ENCODE measurements at regions not wholly inside any gene's neighbourhood (a gene's known extent, or its start where the extent isn't known, plus 50 kb on each side); places are given as distances from the start of the nearest gene placed in this dataset.
A peak's percentile ranks its signal among the peaks of the same experiment; 100 is the strongest.
"Not testable (repeated sequence)": the region's sequence is repeated elsewhere in the genome, so short reads cannot be mapped to it uniquely, and the experiment has no call there.

- peak in 1 of 2 donors; percentile 33 for DNase-seq (ENCODE audit: low read depth in 2 of 2)
These were observed 670.1 kb downstream of the TMEM121 start for GRCh38 chr14:106196459-106196858.

- DNase-seq (ENCODE audit: low read depth in 2 of 2), result not testable (repeated sequence)
These were observed 670.9 kb downstream of the TMEM121 start for GRCh38 chr14:106197264-106197663.

GRCh38 chr14:106199097-106199496 is 672.7 kb downstream of the TMEM121 start:
- no peak for DNase-seq (ENCODE audit: low read depth in 2 of 2)

GRCh38 chr14:106200541-106201315 is 674.3 kb downstream of the TMEM121 start:
- DNase-seq (ENCODE audit: low read depth in 2 of 2), result no peak

- no peak for DNase-seq (ENCODE audit: low read depth in 2 of 2)
These were observed 675.0 kb downstream of the TMEM121 start for GRCh38 chr14:106201376-106201775.

- no peak for DNase-seq (ENCODE audit: low read depth in 2 of 2)
These were observed 677.1 kb downstream of the TMEM121 start for GRCh38 chr14:106203438-106203837.

GRCh38 chr14:106204063-106204462 is 677.7 kb downstream of the TMEM121 start:
- no peak for DNase-seq (ENCODE audit: low read depth in 2 of 2)

GRCh38 chr14:106207316-106207715 is 680.9 kb downstream of the TMEM121 start:
- no peak for DNase-seq (ENCODE audit: low read depth in 2 of 2)

GRCh38 chr14:106208794-106209193 is 682.4 kb downstream of the TMEM121 start:
- DNase-seq (ENCODE audit: low read depth in 2 of 2), result no peak

GRCh38 chr14:106209755-106210154 is 683.4 kb downstream of the TMEM121 start:
- no peak for DNase-seq (ENCODE audit: low read depth in 2 of 2)

- no peak for DNase-seq (ENCODE audit: low read depth in 2 of 2)
These were observed 684.3 kb downstream of the TMEM121 start for GRCh38 chr14:106210650-106211049.

- DNase-seq (ENCODE audit: low read depth in 2 of 2), result no peak
These were observed 685.0 kb downstream of the TMEM121 start for GRCh38 chr14:106211334-106211900.

- no peak for DNase-seq (ENCODE audit: low read depth in 2 of 2)
These were observed 688.8 kb downstream of the TMEM121 start for GRCh38 chr14:106215229-106215628.

GRCh38 chr14:106216679-106217078 is 690.3 kb downstream of the TMEM121 start:
- no peak for DNase-seq (ENCODE audit: low read depth in 2 of 2)

GRCh38 chr14:106218174-106218573 is 691.8 kb downstream of the TMEM121 start:
- DNase-seq (ENCODE audit: low read depth in 2 of 2), result no peak

- DNase-seq (ENCODE audit: low read depth in 2 of 2), result no peak
These were observed 695.9 kb downstream of the TMEM121 start for GRCh38 chr14:106222311-106222710.

GRCh38 chr14:106222731-106223130 is 696.3 kb downstream of the TMEM121 start:
- DNase-seq (ENCODE audit: low read depth in 2 of 2), result no peak

- DNase-seq (ENCODE audit: low read depth in 2 of 2), result no peak
These were observed 701.4 kb downstream of the TMEM121 start for GRCh38 chr14:106227793-106228192.

GRCh38 chr14:106228541-106229158 is 702.3 kb downstream of the TMEM121 start:
- peak in 1 of 2 donors; percentile 12 for DNase-seq (ENCODE audit: low read depth in 2 of 2)

GRCh38 chr14:106230071-106230470 is 703.7 kb downstream of the TMEM121 start:
- no peak for DNase-seq (ENCODE audit: low read depth in 2 of 2)

- not testable (repeated sequence) for DNase-seq (ENCODE audit: low read depth in 2 of 2)
These were observed 706.8 kb downstream of the TMEM121 start for GRCh38 chr14:106233191-106233590.

GRCh38 chr14:106234525-106235254 is 708.3 kb downstream of the TMEM121 start:
- peak in 1 of 2 donors; percentile 8 for DNase-seq (ENCODE audit: low read depth in 2 of 2)

Measured in stimulated activated CD8-positive, alpha-beta memory T cell treated with anti-CD3 and anti-CD28 coated beads, Interleukin-7, amount 100 ng/mL, for 4 hours (primary cell).